Smooth muscle cell (in vitro differentiated cells): ENCODE measurements at regions not wholly inside any gene's neighbourhood (a gene's known extent, or its start where the extent isn't known, plus 50 kb on each side); places are given as distances from the start of the nearest gene placed in this dataset.

Source experiments
- DNase-seq: peaks from one replicate; lab custom pipeline; 2025; ENCODE audit not compliant: unreplicated experiment; lab: John Stamatoyannopoulos, UW
- H2AFZ ChIP-seq: fragments of 200-600 bp; sonication (generic); 2 replicates; pipeline ENCODE4 v1.6.0; 2016; ENCODE audit warnings: antibody characterized with exemption, low read depth, mild to moderate bottlenecking
- H3F3A ChIP-seq: fragments of 200-600 bp; sonication (generic); 2 replicates; pipeline ENCODE4 v1.6.0; 2017; ENCODE audit warnings: antibody characterized with exemption, low read depth
- H3K27ac ChIP-seq: fragments of 200-600 bp; sonication (generic); 2 replicates; pipeline ENCODE4 v1.5.1; 2016; ENCODE audit warnings: low read depth, mild to moderate bottlenecking
- H3K27me3 ChIP-seq: fragments of 200-600 bp; sonication (generic); 2 replicates; pipeline ENCODE4 v1.6.1; 2016; ENCODE audit warnings: low read depth, mild to moderate bottlenecking
- H3K36me3 ChIP-seq: fragments of 200-600 bp; sonication (generic); 2 replicates; pipeline ENCODE4 v1.5.1; 2016; ENCODE audit warnings: low read depth
- H3K4me1 ChIP-seq: fragments of 200-600 bp; sonication (generic); 2 replicates; pipeline ENCODE4 v1.5.1; 2016; ENCODE audit warnings: low read depth
- H3K4me2 ChIP-seq: fragments of 200-600 bp; sonication (generic); 2 replicates; pipeline ENCODE4 v1.6.0; 2016; ENCODE audit warnings: mild to moderate bottlenecking
- H3K4me3 ChIP-seq: fragments of 200-600 bp; sonication (generic); 2 replicates; pipeline ENCODE4 v1.5.1; 2016; ENCODE audit warnings: mild to moderate bottlenecking
- H3K79me2 ChIP-seq: fragments of 200-600 bp; sonication (generic); 2 replicates; pipeline ENCODE4 v1.6.0; 2016; ENCODE audit warnings: low read depth, mild to moderate bottlenecking
- H3K9ac ChIP-seq: fragments of 200-600 bp; sonication (generic); 2 replicates; pipeline ENCODE4 v1.6.0; 2016; ENCODE audit warnings: low read depth
- H3K9me3 ChIP-seq: fragments of 200-600 bp; sonication (generic); replicated peaks from 2 replicates; pipeline ENCODE4 v1.5.1; 2016; ENCODE audit warnings: low read depth
- H4K20me1 ChIP-seq: fragments of 200-600 bp; sonication (generic); 2 replicates; pipeline ENCODE4 v1.6.0; 2016; ENCODE audit warnings: low read depth
- CTCF ChIP-seq: fragments of 200-600 bp; sonication (generic); IDR thresholded peaks from 2 replicates; pipeline ENCODE4 v1.5.1; 2017; ENCODE audit warnings: borderline replicate concordance, mild to moderate bottlenecking, antibody characterized with exemption; ENCODE audit not compliant: insufficient read depth, poor library complexity, severe bottlenecking
- WGBS: methylation state at CpG from one replicate; pipeline ENCODE4 v1.1.7; 2016; ENCODE audit warnings: low lambda C conversion rate; 5-methylcytosine and 5-hydroxymethylcytosine counted together

DNA sequence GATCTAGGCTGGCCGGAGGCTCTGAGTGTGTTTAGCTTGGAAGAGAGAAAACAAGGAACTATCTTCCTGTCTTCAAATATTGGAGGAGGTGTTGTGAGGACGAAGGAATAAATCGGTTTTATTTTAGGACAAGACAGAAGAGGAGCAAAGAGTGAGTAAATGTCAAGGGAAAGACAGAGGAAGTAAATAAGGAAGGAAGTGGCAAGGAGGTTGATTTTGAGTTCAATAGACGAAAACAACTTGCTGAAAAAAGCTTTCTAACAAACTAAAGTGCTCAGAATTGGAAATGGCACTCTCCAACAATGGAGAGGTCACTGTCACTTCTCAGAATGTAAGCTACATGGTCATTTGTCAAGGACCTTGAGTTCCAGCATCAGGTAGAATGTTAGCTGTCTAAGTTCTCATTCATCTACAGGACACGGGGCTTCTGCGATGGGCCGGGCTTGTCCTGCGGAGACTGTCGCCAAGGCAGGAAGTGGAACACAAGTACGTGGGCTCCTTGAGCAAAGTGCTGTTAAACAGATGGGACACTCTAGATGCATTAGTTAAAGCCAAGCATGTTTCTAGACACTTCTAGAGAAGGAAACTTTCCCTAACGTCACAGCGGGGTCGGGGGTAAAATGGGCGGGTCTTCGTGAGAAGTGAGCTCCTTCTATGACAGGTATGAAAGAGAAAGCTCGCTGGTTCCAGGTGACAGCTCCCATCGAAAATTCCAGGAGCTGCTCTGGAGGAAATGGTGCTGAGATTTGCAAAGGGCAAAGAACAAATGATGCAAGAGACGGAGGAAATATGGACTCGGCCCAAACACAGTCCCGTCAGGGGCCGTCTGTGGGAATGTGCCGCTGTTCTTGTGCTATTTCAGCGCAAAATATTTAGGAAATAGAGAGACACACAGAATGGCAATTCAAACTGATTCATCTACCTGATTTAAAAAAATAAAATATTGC, 103.9 kb upstream of the UBL3 start:
- no peak overlapping the region for H3K27ac ChIP-seq
- H3K27me3 ChIP-seq = no peaks in the 10 kb centered on the region
- no peaks in the 10 kb centered on the region for H3K79me2 ChIP-seq
- peaks cover 3% of the 10 kb centered on the region for H3K4me1 ChIP-seq
- WGBS = 93% methylated on average over 23 of the region's 23 CpGs
- no peaks in the 10 kb centered on the region for H3F3A ChIP-seq
- H2AFZ ChIP-seq = no peak overlapping the region
- H3K4me3 ChIP-seq = no peak overlapping the region
- H3K36me3 ChIP-seq = no peaks in the 10 kb centered on the region
- DNase-seq = no peak
- H3K9ac ChIP-seq = no peak overlapping the region
- H4K20me1 ChIP-seq = no peaks in the 10 kb centered on the region
- TF ChIP-seq CTCF = no peak
- H3K9me3 ChIP-seq = no peaks in the 10 kb centered on the region
- no peak overlapping the region for H3K4me2 ChIP-seq

DNA sequence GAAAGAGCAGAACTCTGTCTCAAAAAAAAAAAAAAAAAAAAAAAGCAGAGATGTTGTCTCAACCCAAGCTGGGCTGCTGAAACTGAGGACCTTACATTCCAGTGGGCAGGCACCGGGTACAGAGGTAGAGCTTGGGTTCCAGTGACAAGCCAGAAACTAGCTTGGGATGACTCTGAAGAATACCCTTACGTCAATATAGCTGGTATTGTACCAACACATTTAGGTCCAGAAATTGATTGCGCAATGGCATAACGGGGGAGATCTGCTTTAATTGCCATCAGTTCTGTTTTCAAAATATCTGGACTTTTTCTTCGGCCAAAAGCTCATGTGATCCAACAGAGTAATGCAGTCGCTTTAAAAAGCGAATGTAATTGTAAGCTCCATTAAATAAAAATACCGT, 103.1 kb upstream of the UBL3 start:
- Histone ChIP-seq H3K4me1 (peaks cover 3% of the 10 kb centered on the region), H3K36me3 (no peaks in the 10 kb centered on the region), H3F3A (no peaks in the 10 kb centered on the region), H2AFZ (no peak overlapping the region), H3K9ac (no peak overlapping the region), H3K4me3 (no peak overlapping the region), H4K20me1 (no peaks in the 10 kb centered on the region), H3K27me3 (no peaks in the 10 kb centered on the region), H3K27ac (no peak overlapping the region), H3K79me2 (no peaks in the 10 kb centered on the region), H3K4me2 (no peak overlapping the region), H3K9me3 (no peaks in the 10 kb centered on the region)
- no peak for DNase-seq
- WGBS = 94% methylated on average over 8 of the region's 8 CpGs
- no peak for TF ChIP-seq CTCF

DNA sequence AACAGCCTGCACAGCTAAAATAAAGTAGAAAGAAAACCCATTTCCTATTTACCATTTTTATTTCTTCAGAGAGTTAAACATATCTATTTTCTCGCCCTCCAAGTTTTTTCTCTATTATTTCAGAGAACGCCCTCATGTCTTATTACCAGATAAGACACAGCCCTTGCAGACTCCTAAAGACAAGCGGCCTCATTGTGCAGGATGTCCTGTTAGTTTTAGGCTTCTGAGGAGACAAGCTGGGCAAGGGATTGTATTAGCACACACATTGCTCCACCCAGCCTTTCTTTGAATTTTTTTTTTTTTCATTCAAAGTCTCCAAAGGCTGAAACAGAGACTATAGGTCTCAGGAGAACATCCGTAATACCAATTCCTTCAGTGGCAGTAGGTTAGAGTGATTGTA, 101.8 kb upstream of the UBL3 start:
- no peak overlapping the region for H3K4me3 ChIP-seq
- H3K27me3 ChIP-seq = no peaks in the 10 kb centered on the region
- H3K27ac ChIP-seq = no peak overlapping the region
- H4K20me1 ChIP-seq = no peaks in the 10 kb centered on the region
- H3K4me1 ChIP-seq = peaks cover 2% of the 10 kb centered on the region
- no peaks in the 10 kb centered on the region for H3F3A ChIP-seq
- no peak overlapping the region for H3K9ac ChIP-seq
- no peak for TF ChIP-seq CTCF
- no peak overlapping the region for H3K4me2 ChIP-seq
- H3K36me3 ChIP-seq = no peaks in the 10 kb centered on the region
- DNase-seq = no peak
- no peaks in the 10 kb centered on the region for H3K79me2 ChIP-seq
- WGBS = 96% methylated on average over 4 of the region's 4 CpGs
- no peaks in the 10 kb centered on the region for H3K9me3 ChIP-seq
- H2AFZ ChIP-seq = no peak overlapping the region

- H3K27me3 ChIP-seq = no peaks in the 10 kb centered on the region
- no peak overlapping the region for H3K9ac ChIP-seq
- H4K20me1 ChIP-seq = no peaks in the 10 kb centered on the region
- no peak overlapping the region for H3K4me2 ChIP-seq
- H2AFZ ChIP-seq = no peak overlapping the region
- no peaks in the 10 kb centered on the region for H3K4me1 ChIP-seq
- H3K9me3 ChIP-seq = no peaks in the 10 kb centered on the region
- no peak for TF ChIP-seq CTCF
- H3K27ac ChIP-seq = no peak overlapping the region
- H3K79me2 ChIP-seq = no peaks in the 10 kb centered on the region
- 93% methylated on average over 8 of the region's 8 CpGs for WGBS
- H3F3A ChIP-seq = no peaks in the 10 kb centered on the region
- no peak for DNase-seq
- no peak overlapping the region for H3K4me3 ChIP-seq
- H3K36me3 ChIP-seq = no peaks in the 10 kb centered on the region
Observed at GRCh38 chr13:29948791-29949190, 98.4 kb upstream of the UBL3 start.
